ENCODE measurements at regions not wholly inside any gene's neighbourhood (a gene's known extent, or its start where the extent isn't known, plus 50 kb on each side); places are given as distances from the start of the nearest gene placed in this dataset.

DNA sequence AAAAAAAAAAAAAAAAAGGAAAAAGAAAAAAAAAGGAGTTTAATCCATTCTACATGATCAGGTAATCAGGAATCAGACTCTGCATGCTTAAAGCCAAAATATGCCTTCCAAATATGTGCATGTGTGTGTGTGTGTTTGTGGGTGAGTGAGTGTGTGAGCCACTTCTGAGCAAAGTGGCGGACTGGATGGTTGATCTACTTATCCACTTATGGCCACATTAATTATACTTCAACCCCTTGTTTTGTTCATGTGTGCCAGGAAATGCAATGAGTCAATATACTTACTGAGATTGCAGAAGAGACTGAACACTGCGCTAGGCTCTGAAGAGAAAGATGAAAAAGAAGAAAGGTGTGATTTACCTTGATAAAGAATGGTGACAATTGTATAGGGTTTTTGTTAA lies 586.5 kb upstream of the NXPH2 start:
- in situ Hi-C loops (cut with MboI) (no loop called here), intact Hi-C loops (cut with micrococcal nuclease) (no loop called here)
- no peaks in the 10 kb centered on the region for H3K4me1 ChIP-seq (replicated peaks in 1 of 2; ENCODE audit: control insufficient read depth in 2 of 2, insufficient read depth in 2 of 2, low read length in 2 of 2)
- FAIRE-seq: no peak
- H3K27ac ChIP-seq (ENCODE audit: extremely low read depth, low read depth, low read length): no peak overlapping the region
- no peaks in the 10 kb centered on the region for H4K20me1 ChIP-seq (replicated peaks; ENCODE audit: control insufficient read depth, insufficient read depth, low read length)
- no peaks in the 10 kb centered on the region for H3K27me3 ChIP-seq (ENCODE audit: control insufficient read depth in 2 of 2, insufficient read depth in 2 of 2, low read length in 2 of 2)
- DNase-seq (ENCODE audit: extremely low read depth in 1 of 4, low spot score in 3 of 4): no peak
- no peaks in the 10 kb centered on the region for H3K79me2 ChIP-seq (ENCODE audit: control insufficient read depth, insufficient read depth, low read length)
- no peak for ATAC-seq
- WGBS (ENCODE audit: insufficient coverage, low coverage, missing lambda C conversion rate): 0% methylated on average over 2 of the region's 2 CpGs
- TF ChIP-seq, protein P1, sequence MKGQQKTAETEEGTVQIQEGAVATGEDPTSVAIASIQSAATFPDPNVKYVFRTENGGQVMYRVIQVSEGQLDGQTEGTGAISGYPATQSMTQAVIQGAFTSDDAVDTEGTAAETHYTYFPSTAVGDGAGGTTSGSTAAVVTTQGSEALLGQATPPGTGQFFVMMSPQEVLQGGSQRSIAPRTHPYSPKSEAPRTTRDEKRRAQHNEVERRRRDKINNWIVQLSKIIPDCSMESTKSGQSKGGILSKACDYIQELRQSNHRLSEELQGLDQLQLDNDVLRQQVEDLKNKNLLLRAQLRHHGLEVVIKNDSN (CRISPR knock-in tag; IDR thresholded peaks at IDR 0.05): no peak
- no peak overlapping the region for H3K9ac ChIP-seq (ENCODE audit: insufficient read depth in 1 of 2, low read depth in 2 of 2, low read length in 2 of 2)
- H3K36me3 ChIP-seq (ENCODE audit: control insufficient read depth, insufficient read depth, low read length): no peaks in the 10 kb centered on the region
- no peaks in the 10 kb centered on the region; the same call in 1 of the 2 replicates for H3K9me3 ChIP-seq (replicated peaks; ENCODE audit: control insufficient read depth, insufficient read depth, low read depth, low read length)
- no peak overlapping the region for H3K4me3 ChIP-seq
- ChIA-PET CTCF (ENCODE audit: low intra/inter-chr PET ratio) (no interaction called here), POLR2A (no interaction called here)
- no peak overlapping the region for H3K4me2 ChIP-seq (ENCODE audit: insufficient read depth, low read length)
- BruUV-seq (replicated peaks): no TSS peak
- no peak overlapping the region for H2AFZ ChIP-seq (ENCODE audit: low read depth, low read length)
- no peaks in the 10 kb centered on the region for H3K9me1 ChIP-seq (ENCODE audit: control insufficient read depth, insufficient read depth, low read length)

DNA sequence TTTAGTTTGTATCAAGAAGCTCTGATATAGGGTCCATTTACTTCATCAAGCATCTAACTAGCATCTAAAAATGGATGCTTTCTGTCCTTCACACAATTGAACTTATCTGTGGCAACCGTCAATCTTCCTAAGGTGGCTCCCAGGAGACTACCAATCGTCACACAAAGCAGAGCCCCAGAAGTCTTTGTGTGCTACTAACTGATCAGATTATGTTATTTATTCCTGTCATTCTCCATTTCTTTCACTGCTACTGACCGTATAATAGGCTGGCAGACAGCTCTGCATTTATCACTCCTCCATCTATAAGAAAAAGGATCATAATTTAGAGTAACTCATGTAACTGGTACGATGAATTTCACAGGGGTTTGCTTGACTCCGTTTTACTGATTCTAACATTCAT lies 585.0 kb upstream of the NXPH2 start:
- Histone ChIP-seq H3K4me1 (replicated peaks in 1 of 2; ENCODE audit: control insufficient read depth in 2 of 2, insufficient read depth in 2 of 2, low read length in 2 of 2) (no peaks in the 10 kb centered on the region), H3K9me1 (ENCODE audit: control insufficient read depth, insufficient read depth, low read length) (no peaks in the 10 kb centered on the region), H3K9ac (ENCODE audit: insufficient read depth in 1 of 2, low read depth in 2 of 2, low read length in 2 of 2) (no peak overlapping the region), H4K20me1 (replicated peaks; ENCODE audit: control insufficient read depth, insufficient read depth, low read length) (no peaks in the 10 kb centered on the region), H3K4me2 (ENCODE audit: insufficient read depth, low read length) (no peak overlapping the region), H3K36me3 (ENCODE audit: control insufficient read depth, insufficient read depth, low read length) (no peaks in the 10 kb centered on the region), H3K9me3 (replicated peaks; ENCODE audit: control insufficient read depth, insufficient read depth, low read depth, low read length) (no peaks in the 10 kb centered on the region; the same call in 1 of the 2 replicates), H3K27me3 (ENCODE audit: control insufficient read depth in 2 of 2, insufficient read depth in 2 of 2, low read length in 2 of 2) (no peaks in the 10 kb centered on the region), H3K4me3 (no peak overlapping the region), H2AFZ (ENCODE audit: low read depth, low read length) (no peak overlapping the region), H3K79me2 (ENCODE audit: control insufficient read depth, insufficient read depth, low read length) (no peaks in the 10 kb centered on the region), H3K27ac (ENCODE audit: extremely low read depth, low read depth, low read length) (no peak overlapping the region)
- CTCF ChIA-PET (ENCODE audit: low intra/inter-chr PET ratio): no interaction called here
- intact Hi-C loops (cut with micrococcal nuclease): no loop called here
- POLR2A ChIA-PET: no interaction called here
- 1% methylated on average over 5 of the region's 5 CpGs for WGBS (ENCODE audit: insufficient coverage, low coverage, missing lambda C conversion rate)
- in situ Hi-C loops (cut with MboI): no loop called here
- ATAC-seq (no peak), DNase-seq (ENCODE audit: extremely low read depth in 1 of 4, low spot score in 3 of 4) (no peak), FAIRE-seq (no peak)
- no peak for TF ChIP-seq ATF7 (IDR thresholded peaks at IDR 0.05)
- TF ChIP-seq KDM5B (IDR thresholded peaks at IDR 0.05; ENCODE audit: insufficient replicate concordance, low read depth, low read length): no peak
- BruUV-seq (replicated peaks): no TSS peak
